AG04449 (cell line): ENCODE measurements at regions not wholly inside any gene's neighbourhood (a gene's known extent, or its start where the extent isn't known, plus 50 kb on each side); places are given as distances from the start of the nearest gene placed in this dataset.

Experiments
- CTCF ChIA-PET: fragments of 350-600 bp; formaldehyde crosslinking; extraction: SDS; loops from one replicate; lab custom pipeline; 2021; ENCODE audit warnings: antibody characterized with exemption; lab: Yijun Ruan, JAX
- POLR2A ChIA-PET: fragments of 400-600, 350-600 bp; formaldehyde crosslinking; extraction: SDS; loops from one replicate; lab custom pipeline; 2020; ENCODE audit warnings: antibody characterized with exemption, inconsistent platforms; lab: Yijun Ruan, JAX
- DNase-seq: peaks from one replicate; pipeline ENCODE4 v3.0.0-alpha.2; 2010; ENCODE audit warnings: low read depth, low spot score
- H3K4me3 ChIP-seq: 2 replicates; pipeline ENCODE4 v1.5.1; 2011; ENCODE audit warnings: low read depth, mild to moderate bottlenecking, control low read depth, low read length
- CTCF ChIP-seq: IDR thresholded peaks from one replicate; pipeline ENCODE4 v1.5.1; 2011; ENCODE audit warnings: mild to moderate bottlenecking, moderate library complexity, low read length, control low read depth, inconsistent platforms; ENCODE audit not compliant: insufficient read depth; ENCODE audit errors: missing control alignments

GRCh38 chr4:132823419-132823818, 325.7 kb upstream of the PCDH10 start:
- ChIA-PET CTCF (no interaction called here), POLR2A (no interaction called here)
- DNase-seq, result no peak
- no peak for TF ChIP-seq CTCF
- H3K4me3 ChIP-seq, result no peak overlapping the region

GRCh38 chr4:132824761-132825160, 324.3 kb upstream of the PCDH10 start:
- TF ChIP-seq CTCF, result no peak
- ChIA-PET POLR2A (no interaction called here), CTCF (no interaction called here)
- DNase-seq, result no peak
- H3K4me3 ChIP-seq, result no peak overlapping the region

GRCh38 chr4:132827522-132827921, 321.6 kb upstream of the PCDH10 start:
- no peak for DNase-seq
- ChIA-PET POLR2A (no interaction called here), CTCF (no interaction called here)
- TF ChIP-seq CTCF, result no peak
- no peak overlapping the region for H3K4me3 ChIP-seq

GRCh38 chr4:132838244-132838643, 310.9 kb upstream of the PCDH10 start:
- ChIA-PET POLR2A (no interaction called here), CTCF (no interaction called here)
- DNase-seq, result no peak
- no peak overlapping the region for H3K4me3 ChIP-seq
- TF ChIP-seq CTCF, result no peak

GRCh38 chr4:132839070-132839469, 310.0 kb upstream of the PCDH10 start:
- H3K4me3 ChIP-seq, result no peak overlapping the region
- ChIA-PET POLR2A (no interaction called here), CTCF (no interaction called here)
- TF ChIP-seq CTCF, result no peak
- no peak for DNase-seq

GRCh38 chr4:132859929-132860328, 289.2 kb upstream of the PCDH10 start:
- ChIA-PET POLR2A (no interaction called here), CTCF (no interaction called here)
- no peak overlapping the region for H3K4me3 ChIP-seq
- no peak for DNase-seq
- TF ChIP-seq CTCF, result no peak
